ENCODE measurements at regions not wholly inside any gene's neighbourhood (a gene's known extent, or its start where the extent isn't known, plus 50 kb on each side); places are given as distances from the start of the nearest gene placed in this dataset.

DNA sequence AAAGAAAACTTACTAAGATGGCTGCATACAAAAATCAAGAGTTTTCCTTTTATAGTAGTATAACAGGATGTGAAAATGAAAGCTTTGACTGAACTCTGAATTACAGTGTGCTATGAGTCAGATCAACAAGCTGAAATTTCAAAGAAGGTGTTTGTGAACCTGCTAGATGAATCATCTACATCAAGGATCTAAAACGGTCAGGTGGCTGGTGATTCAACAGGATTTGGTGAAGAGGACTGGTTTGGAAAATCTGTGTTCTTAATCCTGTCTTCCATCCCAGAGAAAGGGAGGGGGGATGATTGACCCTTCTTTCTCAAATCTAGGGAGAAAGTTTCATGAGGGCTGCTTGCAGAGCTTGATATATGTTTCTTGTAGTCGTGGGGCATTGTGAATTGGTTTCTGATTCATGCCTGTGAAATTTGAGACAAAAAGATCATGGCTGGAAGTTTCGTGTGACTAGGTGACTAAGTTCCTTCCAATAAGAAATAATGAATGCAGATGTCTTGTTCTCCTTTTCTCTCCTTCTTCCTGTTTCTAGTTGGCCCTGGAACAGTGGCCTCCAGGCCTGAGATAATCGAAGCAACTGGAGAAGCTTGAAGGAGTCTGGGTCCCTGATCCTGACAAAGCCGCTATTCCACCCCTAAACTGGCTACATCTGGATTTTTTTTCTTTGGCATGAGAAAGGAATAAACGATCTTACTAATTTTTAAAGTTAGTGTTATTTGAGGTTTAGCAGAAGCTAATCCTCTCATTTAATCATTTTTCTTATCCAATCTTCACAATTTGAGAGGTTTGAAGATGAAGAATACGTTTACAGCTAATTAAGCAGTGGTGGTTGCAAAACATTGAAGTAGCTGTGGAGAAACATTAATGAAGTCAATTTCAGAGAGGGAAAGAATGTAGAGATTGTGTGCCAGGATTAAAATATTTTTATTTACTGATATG, 67.2 kb downstream of the MRPS30 start:
- H3K27ac ChIP-seq, result peak overlapping the region; percentile 28

DNA sequence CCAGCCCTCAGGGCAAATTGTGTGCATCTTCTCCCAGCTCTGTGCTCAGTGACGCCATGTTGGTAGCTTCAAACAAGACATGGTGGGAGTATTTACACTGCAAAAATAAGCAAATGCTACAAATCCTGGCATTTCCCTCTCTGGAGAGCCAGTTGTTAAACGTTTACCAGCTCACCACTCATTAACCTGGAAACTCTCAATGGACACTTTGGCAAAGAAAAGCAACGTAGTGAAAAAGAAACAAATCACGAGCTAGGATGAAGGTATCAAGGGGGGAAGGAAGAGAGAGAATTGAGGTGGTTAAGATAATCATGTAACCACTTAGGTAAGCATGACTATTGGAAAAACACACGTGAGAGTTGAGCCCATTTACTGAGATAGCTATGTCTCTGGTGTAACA, 72.5 kb downstream of the MRPS30 start:
- Histone ChIP-seq H2AFZ (peak overlapping the region; percentile 36), H3K9me2 (replicated peaks; ENCODE audit: insufficient read depth) (no peaks in the 10 kb centered on the region), H3K4me2 (peak overlapping the region; percentile 32), H3K4me1 (ENCODE audit: insufficient read depth) (no peaks in the 10 kb centered on the region), H3K27me3 (no peaks in the 10 kb centered on the region), H3K36me3 (replicated peaks; ENCODE audit: insufficient read depth, low read depth) (no peaks in the 10 kb centered on the region), H4K20me1 (ENCODE audit: insufficient read depth, poor library complexity, severe bottlenecking) (no peaks in the 10 kb centered on the region), H3K9me3 (ENCODE audit: low read depth) (no peaks in the 10 kb centered on the region), H3K79me2 (no peaks in the 10 kb centered on the region), H3K27ac (no peak overlapping the region), H3K4me3 (no peak overlapping the region)
- no peak for TF ChIP-seq EZH2phosphoT487 (IDR thresholded peaks at IDR 0.05; ENCODE audit: low read depth, severe bottlenecking, unreplicated experiment)
- TF ChIP-seq CTCF (IDR thresholded peaks at IDR 0.05; ENCODE audit: poor library complexity), result no peak
- TF ChIP-seq EZH2 (IDR thresholded peaks at IDR 0.05; ENCODE audit: borderline replicate concordance), result no peak
- DNase-seq (ENCODE audit: low spot score), result no peak
- WGBS (ENCODE audit: low lambda C conversion rate, missing lambda C conversion rate), result 57% methylated on average over 5 of the region's 5 CpGs

More for the DNA sequence above, 67.2 kb downstream of the MRPS30 start:
- Histone ChIP-seq H3K9me2 (replicated peaks; ENCODE audit: insufficient read depth) (no peaks in the 10 kb centered on the region), H3K4me1 (ENCODE audit: insufficient read depth) (no peaks in the 10 kb centered on the region), H3K27me3 (no peaks in the 10 kb centered on the region), H3K9me3 (ENCODE audit: low read depth) (no peaks in the 10 kb centered on the region), H2AFZ (no peak overlapping the region), H3K79me2 (no peaks in the 10 kb centered on the region), H3K36me3 (replicated peaks; ENCODE audit: insufficient read depth, low read depth) (no peaks in the 10 kb centered on the region), H4K20me1 (ENCODE audit: insufficient read depth, poor library complexity, severe bottlenecking) (no peaks in the 10 kb centered on the region), H3K4me2 (no peak overlapping the region), H3K4me3 (no peak overlapping the region)
- WGBS (ENCODE audit: low lambda C conversion rate, missing lambda C conversion rate), result 64% methylated on average over 7 of the region's 7 CpGs
- TF ChIP-seq EZH2 (IDR thresholded peaks at IDR 0.05; ENCODE audit: borderline replicate concordance), result no peak
- TF ChIP-seq CTCF (IDR thresholded peaks at IDR 0.05; ENCODE audit: poor library complexity), result no peak
- TF ChIP-seq EZH2phosphoT487 (IDR thresholded peaks at IDR 0.05; ENCODE audit: low read depth, severe bottlenecking, unreplicated experiment), result no peak
- DNase-seq (ENCODE audit: low spot score), result peak; percentile 28

DNA sequence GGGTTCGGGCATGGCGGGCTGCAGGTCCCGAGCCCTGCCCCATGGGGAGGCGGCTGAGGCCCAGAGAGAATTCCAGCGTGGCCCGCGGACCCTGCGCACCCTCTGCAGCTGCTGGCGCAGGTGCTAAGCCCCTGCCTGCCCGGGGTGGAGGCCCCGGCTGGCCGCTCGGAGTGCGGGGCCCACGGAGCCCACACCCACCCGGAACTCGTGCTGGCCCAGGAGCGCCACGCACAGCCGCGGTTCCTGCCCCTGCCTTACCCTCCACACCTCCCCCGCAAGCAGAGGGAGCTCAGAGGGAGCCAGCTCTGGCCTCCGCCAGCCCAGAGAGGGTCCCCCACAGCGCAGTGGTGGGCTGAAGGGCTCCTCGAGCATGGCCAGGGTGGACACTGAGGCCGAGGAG, 75.3 kb downstream of the MRPS30 start:
- Histone ChIP-seq H2AFZ (no peak overlapping the region), H3K36me3 (replicated peaks; ENCODE audit: insufficient read depth, low read depth) (no peaks in the 10 kb centered on the region), H3K9me2 (replicated peaks; ENCODE audit: insufficient read depth) (no peaks in the 10 kb centered on the region), H3K79me2 (no peaks in the 10 kb centered on the region), H3K27ac (no peak overlapping the region), H3K4me1 (ENCODE audit: insufficient read depth) (no peaks in the 10 kb centered on the region), H3K4me2 (no peak overlapping the region), H3K27me3 (no peaks in the 10 kb centered on the region), H3K9me3 (ENCODE audit: low read depth) (no peaks in the 10 kb centered on the region), H4K20me1 (ENCODE audit: insufficient read depth, poor library complexity, severe bottlenecking) (no peaks in the 10 kb centered on the region), H3K4me3 (no peak overlapping the region)
- no peak for DNase-seq (ENCODE audit: low spot score)
- TF ChIP-seq EZH2 (IDR thresholded peaks at IDR 0.05; ENCODE audit: borderline replicate concordance), result no peak
- no peak for TF ChIP-seq EZH2phosphoT487 (IDR thresholded peaks at IDR 0.05; ENCODE audit: low read depth, severe bottlenecking, unreplicated experiment)
- no peak for TF ChIP-seq CTCF (IDR thresholded peaks at IDR 0.05; ENCODE audit: poor library complexity)
- 97% methylated on average over 21 of the region's 26 CpGs for WGBS (ENCODE audit: low lambda C conversion rate, missing lambda C conversion rate)
